ENCODE measurements at regions not wholly inside any gene's neighbourhood (a gene's known extent, or its start where the extent isn't known, plus 50 kb on each side); places are given as distances from the start of the nearest gene placed in this dataset.

DNA sequence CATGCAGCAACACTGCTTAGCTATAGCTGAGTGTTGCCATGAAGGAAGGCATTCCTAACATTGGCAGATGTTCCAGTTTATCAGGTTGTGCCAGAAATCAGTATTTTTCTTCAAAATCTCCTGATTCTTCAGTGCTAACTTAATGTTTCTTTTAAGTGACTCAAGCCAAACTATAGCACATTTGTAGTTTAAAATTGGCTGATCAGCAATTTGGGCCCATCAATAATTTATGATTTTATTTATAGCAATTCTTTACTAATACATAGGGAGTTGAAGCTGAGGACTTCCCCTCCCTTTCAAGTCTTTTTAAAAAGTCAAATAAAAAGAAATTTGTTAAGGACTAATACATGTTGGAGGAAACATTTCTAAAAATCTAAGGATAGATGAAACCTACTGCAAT lies 383.8 kb upstream of the KHDRBS2 start:
- Mint-ChIP-seq H3K36me3 (ENCODE audit: insufficient read depth, unreplicated experiment) (peaks cover 7% of the 10 kb centered on the region), H3K27me3 (ENCODE audit: insufficient read depth, unreplicated experiment) (no peaks in the 10 kb centered on the region), H3K4me3 (ENCODE audit: unreplicated experiment) (no peak overlapping the region), H3K4me1 (ENCODE audit: insufficient read depth, unreplicated experiment) (no peaks in the 10 kb centered on the region), H3K27ac (ENCODE audit: low read depth, unreplicated experiment) (no peak overlapping the region), H3K9me3 (ENCODE audit: unreplicated experiment) (no peaks in the 10 kb centered on the region)
- ChIA-PET CTCF (interaction anchor here (0.6 to 0.8 kb wide), 2 partner anchors 70 to 1262 kb away, joined by 3 read pairs; no protein-coding TSS in a partner anchor), POLR2A (no interaction called here)
- intact Hi-C loops (cut with micrococcal nuclease) = no loop called here
- DNase-seq (ENCODE audit: unreplicated experiment) = no peak
- TF ChIP-seq CTCF (IDR thresholded peaks at IDR 0.05; ENCODE audit: unreplicated experiment) = no peak
- no TSS peak for BruUV-seq (replicated peaks)

DNA sequence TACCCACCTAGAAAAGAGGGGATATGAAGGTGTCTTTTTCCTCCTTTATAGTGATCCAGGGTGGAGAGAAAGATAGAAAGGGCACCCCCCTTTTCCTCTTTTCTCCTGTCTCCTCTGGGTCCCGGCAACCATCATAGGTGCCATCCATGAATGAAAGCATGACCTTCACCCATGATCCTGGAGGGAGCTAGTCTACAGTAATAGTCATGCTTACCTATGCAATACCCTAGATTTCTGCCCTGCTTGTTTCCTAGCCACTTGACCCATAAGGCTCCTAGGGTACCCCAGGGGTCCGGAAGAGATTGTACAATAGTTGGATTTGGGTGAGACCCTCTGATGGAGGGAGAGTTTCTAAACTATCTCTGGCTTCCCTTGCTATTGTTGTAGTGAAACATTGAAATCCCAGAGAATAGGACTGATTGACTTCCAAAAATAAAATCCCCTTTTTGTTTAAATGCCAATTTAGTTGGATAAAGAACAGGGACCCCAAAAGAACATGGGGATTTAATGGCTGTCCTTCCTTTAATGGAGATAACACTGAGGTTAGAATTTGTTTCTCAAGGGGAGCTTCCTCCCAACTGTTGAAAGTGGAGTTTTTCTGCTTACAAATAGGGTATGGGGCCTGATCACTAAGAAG lies 366.8 kb upstream of the KHDRBS2 start:
- peak; percentile 26 for DNase-seq (ENCODE audit: unreplicated experiment)
- ChIA-PET POLR2A (no interaction called here), CTCF (interaction anchor here (0.6 kb wide), 2 partner anchors 81 to 608 kb away, joined by 3 read pairs; no protein-coding TSS in a partner anchor)

GRCh38 chr6:62645274-62645673 lies 359.2 kb upstream of the KHDRBS2 start:
- no peak for TF ChIP-seq CTCF (IDR thresholded peaks at IDR 0.05; ENCODE audit: unreplicated experiment)
- no peaks in the 10 kb centered on the region for H3K36me3 Mint-ChIP-seq (ENCODE audit: insufficient read depth, unreplicated experiment)
- CTCF ChIA-PET = no interaction called here
- no peak overlapping the region for H3K4me3 Mint-ChIP-seq (ENCODE audit: unreplicated experiment)
- H3K27ac Mint-ChIP-seq (ENCODE audit: low read depth, unreplicated experiment) = no peak overlapping the region
- intact Hi-C loops (cut with micrococcal nuclease) = no loop called here
- peaks cover 15% of the 10 kb centered on the region for H3K9me3 Mint-ChIP-seq (ENCODE audit: unreplicated experiment)
- BruUV-seq (replicated peaks) = no TSS peak
- no peak for DNase-seq (ENCODE audit: unreplicated experiment)
- no peaks in the 10 kb centered on the region for H3K4me1 Mint-ChIP-seq (ENCODE audit: insufficient read depth, unreplicated experiment)
- H3K27me3 Mint-ChIP-seq (ENCODE audit: insufficient read depth, unreplicated experiment) = no peaks in the 10 kb centered on the region
- POLR2A ChIA-PET = no interaction called here

More for the DNA sequence above, 366.8 kb upstream of the KHDRBS2 start:
- H3K27ac Mint-ChIP-seq (ENCODE audit: low read depth, unreplicated experiment) = no peak overlapping the region
- no peaks in the 10 kb centered on the region for H3K4me1 Mint-ChIP-seq (ENCODE audit: insufficient read depth, unreplicated experiment)
- no peaks in the 10 kb centered on the region for H3K27me3 Mint-ChIP-seq (ENCODE audit: insufficient read depth, unreplicated experiment)
- no peaks in the 10 kb centered on the region for H3K36me3 Mint-ChIP-seq (ENCODE audit: insufficient read depth, unreplicated experiment)
- no peak for TF ChIP-seq CTCF (IDR thresholded peaks at IDR 0.05; ENCODE audit: unreplicated experiment)
- BruUV-seq (replicated peaks) = no TSS peak
- intact Hi-C loops (cut with micrococcal nuclease) = no loop called here
- H3K9me3 Mint-ChIP-seq (ENCODE audit: unreplicated experiment) = peaks cover 19% of the 10 kb centered on the region
- H3K4me3 Mint-ChIP-seq (ENCODE audit: unreplicated experiment) = no peak overlapping the region

GRCh38 chr6:62640749-62641148 lies 354.7 kb upstream of the KHDRBS2 start:
- intact Hi-C loops (cut with micrococcal nuclease) = no loop called here
- H3K4me1 Mint-ChIP-seq (ENCODE audit: insufficient read depth, unreplicated experiment) = no peaks in the 10 kb centered on the region
- no peak for TF ChIP-seq CTCF (IDR thresholded peaks at IDR 0.05; ENCODE audit: unreplicated experiment)
- BruUV-seq (replicated peaks) = no TSS peak
- ChIA-PET CTCF (interaction anchor here (0.5 kb wide), 1 partner anchor 21 kb away, joined by 3 read pairs; no protein-coding TSS in a partner anchor), POLR2A (interaction anchor here (0.6 kb wide), 1 partner anchor 11 kb away, joined by 3 read pairs; no protein-coding TSS in a partner anchor)
- no peak overlapping the region for H3K27ac Mint-ChIP-seq (ENCODE audit: low read depth, unreplicated experiment)
- H3K4me3 Mint-ChIP-seq (ENCODE audit: unreplicated experiment) = no peak overlapping the region
- H3K9me3 Mint-ChIP-seq (ENCODE audit: unreplicated experiment) = peaks cover 22% of the 10 kb centered on the region
- DNase-seq (ENCODE audit: unreplicated experiment) = peak; percentile 41
- H3K36me3 Mint-ChIP-seq (ENCODE audit: insufficient read depth, unreplicated experiment) = no peaks in the 10 kb centered on the region
- H3K27me3 Mint-ChIP-seq (ENCODE audit: insufficient read depth, unreplicated experiment) = no peaks in the 10 kb centered on the region
